Trophoblast cell (in vitro differentiated cells and primary cell): ENCODE measurements at regions not wholly inside any gene's neighbourhood (a gene's known extent, or its start where the extent isn't known, plus 50 kb on each side); places are given as distances from the start of the nearest gene placed in this dataset.

Experiments used
- DNase-seq, 2 donors: peaks; one replicate each; pipeline ENCODE4 v3.0.0-alpha.2; 2016
- H2AFZ ChIP-seq: 2 replicates; pipeline ENCODE4 v1.6.1; 2013; ENCODE audit warnings: low read length, moderate library complexity, mild to moderate bottlenecking; ENCODE audit not compliant: insufficient read depth, poor library complexity
- H2AK5ac ChIP-seq: 2 replicates; pipeline ENCODE4 v1.6.1; 2013; ENCODE audit warnings: mild to moderate bottlenecking, low read length
- H2BK120ac ChIP-seq: 2 replicates; pipeline ENCODE4 v1.6.1; 2013; ENCODE audit warnings: low read length, mild to moderate bottlenecking, moderate library complexity; ENCODE audit not compliant: insufficient read depth, poor library complexity
- H2BK12ac ChIP-seq: 2 replicates; pipeline ENCODE4 v1.6.1; 2013; ENCODE audit warnings: mild to moderate bottlenecking, low read length, moderate library complexity
- H2BK5ac ChIP-seq: 2 replicates; pipeline ENCODE4 v1.6.1; 2013; ENCODE audit warnings: low read length, low read depth, moderate library complexity, mild to moderate bottlenecking; ENCODE audit not compliant: poor library complexity
- H3K14ac ChIP-seq: 2 replicates; pipeline ENCODE4 v1.6.1; 2013; ENCODE audit warnings: mild to moderate bottlenecking, low read length
- H3K18ac ChIP-seq: 2 replicates; pipeline ENCODE4 v1.6.1; 2013; ENCODE audit warnings: mild to moderate bottlenecking, low read length
- H3K23ac ChIP-seq: 2 replicates; pipeline ENCODE4 v1.6.1; 2013; ENCODE audit warnings: low read length
- H3K27ac ChIP-seq: 2 replicates; pipeline ENCODE4 v1.5.1; 2013; ENCODE audit warnings: low read depth, mild to moderate bottlenecking, inconsistent platforms, low read length, moderate library complexity
- H3K27me3 ChIP-seq: 2 replicates; pipeline ENCODE4 v1.6.1; 2013; ENCODE audit warnings: inconsistent platforms, mild to moderate bottlenecking, low read length, moderate library complexity; ENCODE audit not compliant: insufficient read depth
- H3K36me3 ChIP-seq, 2 experiments: 1 replicate in 1 of 2; 2 replicates in 1 of 2; pipeline ENCODE4 v1.6.1; 2013; ENCODE audit warnings: low read length in 2 of 2, mild to moderate bottlenecking in 2 of 2, moderate library complexity in 1 of 2; ENCODE audit not compliant: insufficient read depth in 2 of 2, control insufficient read depth in 1 of 2
- H3K4ac ChIP-seq: 2 replicates; pipeline ENCODE4 v1.6.1; 2013; ENCODE audit warnings: low read depth, mild to moderate bottlenecking, low read length, moderate library complexity
- H3K4me1 ChIP-seq, 2 experiments: 1 replicate in 1 of 2; 2 replicates in 1 of 2; pipeline ENCODE4 v1.6.1; 2013; ENCODE audit warnings: low read length in 2 of 2, mild to moderate bottlenecking in 2 of 2, moderate library complexity in 1 of 2; ENCODE audit not compliant: insufficient read depth in 2 of 2, control insufficient read depth in 1 of 2
- H3K4me2 ChIP-seq: 2 replicates; pipeline ENCODE4 v1.6.1; 2013; ENCODE audit warnings: inconsistent platforms, mild to moderate bottlenecking, low read length, moderate library complexity
- H3K4me3 ChIP-seq: 2 replicates; pipeline ENCODE4 v1.5.1; 2013; ENCODE audit warnings: mild to moderate bottlenecking, low read depth, low read length, inconsistent platforms
- H3K79me1 ChIP-seq: one replicate; pipeline ENCODE4 v1.6.1; 2013; ENCODE audit warnings: low read length
- H3K79me2 ChIP-seq: 2 replicates; pipeline ENCODE4 v1.6.1; 2013; ENCODE audit warnings: low read length, mild to moderate bottlenecking; ENCODE audit not compliant: control insufficient read depth, insufficient read depth, poor library complexity
- H3K9ac ChIP-seq: 2 replicates; pipeline ENCODE4 v1.6.1; 2013; ENCODE audit warnings: mild to moderate bottlenecking, low read length
- H3K9me3 ChIP-seq: 2 replicates; pipeline ENCODE4 v1.6.1; 2013; ENCODE audit warnings: low read depth, mild to moderate bottlenecking, control low read depth, inconsistent platforms, low read length; ENCODE audit not compliant: insufficient read depth
- H4K12ac ChIP-seq: 2 replicates; pipeline ENCODE4 v1.6.1; 2013; ENCODE audit warnings: low read depth, mild to moderate bottlenecking, low read length, moderate library complexity
- H4K8ac ChIP-seq: 2 replicates; pipeline ENCODE4 v1.6.1; 2013; ENCODE audit warnings: low read depth, mild to moderate bottlenecking, low read length, moderate library complexity
- H4K91ac ChIP-seq: one replicate; pipeline ENCODE4 v1.6.1; 2013; ENCODE audit warnings: low read depth, mild to moderate bottlenecking, low read length, moderate library complexity
- WGBS: extraction: QIAGEN DNeasy Blood & Tissue Kit; methylation state at CpG from one replicate; pipeline ENCODE4 v1.1.7; 2013; ENCODE audit warnings: missing lambda C conversion rate; ENCODE audit not compliant: insufficient read length, insufficient coverage; ENCODE audit errors: extremely low coverage; 5-methylcytosine and 5-hydroxymethylcytosine counted together

GRCh38 chr5:38719916-38720315, 125.9 kb upstream of the OSMR start:
- DNase-seq, result peak; percentile 43 to 79
- no peak overlapping the region for H4K91ac ChIP-seq
- H3K14ac ChIP-seq, result no peak overlapping the region
- H2AFZ ChIP-seq, result no peak overlapping the region
- no peak overlapping the region for H4K8ac ChIP-seq
- no peak overlapping the region for H3K27ac ChIP-seq
- H3K27me3 ChIP-seq, result no peaks in the 10 kb centered on the region
- no peak overlapping the region for H3K4ac ChIP-seq
- H3K79me2 ChIP-seq, result no peaks in the 10 kb centered on the region
- no CpG with 5 or more reads among the region's 3 CpGs for WGBS
- H3K9ac ChIP-seq, result no peak overlapping the region
- no peak overlapping the region for H2BK12ac ChIP-seq
- H2AK5ac ChIP-seq, result no peak overlapping the region
- no peak overlapping the region for H4K12ac ChIP-seq
- no peak overlapping the region for H2BK120ac ChIP-seq
- H3K4me1 ChIP-seq, result no peaks in the 10 kb centered on the region
- no peaks in the 10 kb centered on the region for H3K36me3 ChIP-seq
- H3K9me3 ChIP-seq, result no peaks in the 10 kb centered on the region
- H3K18ac ChIP-seq, result no peak overlapping the region
- no peaks in the 10 kb centered on the region for H3K79me1 ChIP-seq
- no peak overlapping the region for H3K23ac ChIP-seq
- H2BK5ac ChIP-seq, result no peak overlapping the region
- no peak overlapping the region for H3K4me3 ChIP-seq
- no peak overlapping the region for H3K4me2 ChIP-seq

- Histone ChIP-seq H3K4ac (no peak overlapping the region), H3K4me2 (no peak overlapping the region), H4K12ac (no peak overlapping the region), H3K18ac (no peak overlapping the region), H3K9me3 (no peaks in the 10 kb centered on the region), H3K23ac (no peak overlapping the region), H4K91ac (no peak overlapping the region), H2AK5ac (no peak overlapping the region), H2BK12ac (no peak overlapping the region), H3K79me1 (no peaks in the 10 kb centered on the region), H2BK120ac (no peak overlapping the region), H3K9ac (no peak overlapping the region), H3K79me2 (no peaks in the 10 kb centered on the region), H3K14ac (no peak overlapping the region), H4K8ac (no peak overlapping the region), H3K36me3 (no peaks in the 10 kb centered on the region), H2AFZ (no peak overlapping the region), H3K27me3 (no peaks in the 10 kb centered on the region), H3K4me3 (no peak overlapping the region), H3K27ac (no peak overlapping the region), H2BK5ac (no peak overlapping the region), H3K4me1 (peaks cover 0 to 1% of the 10 kb centered on the region in 2 experiments)
- WGBS, result no CpG with 5 or more reads among the region's 6 CpGs
- DNase-seq, result no peak
These were observed 125.1 kb upstream of the OSMR start for GRCh38 chr5:38720554-38721361.

DNA sequence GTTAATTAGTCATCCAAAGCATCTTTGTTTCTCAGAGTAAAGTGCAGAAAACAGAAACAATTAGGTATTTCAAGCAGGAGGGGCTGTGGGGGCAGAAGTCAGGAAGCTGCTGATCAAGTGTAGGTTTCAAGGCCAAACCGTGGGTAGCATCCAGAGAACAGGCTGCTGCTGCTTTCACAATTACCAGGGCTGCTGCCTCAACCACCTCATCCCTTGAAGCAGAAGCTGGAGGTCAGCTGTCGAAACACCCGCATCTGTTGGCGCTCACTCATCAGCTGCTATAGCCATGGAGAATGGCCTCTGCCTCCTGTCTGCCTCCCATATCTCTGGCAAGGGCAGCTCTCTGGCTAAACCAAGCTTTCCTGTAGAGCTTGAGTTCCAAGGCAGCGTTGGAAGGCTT, 122.9 kb upstream of the OSMR start:
- H4K12ac ChIP-seq, result no peak overlapping the region
- peak; percentile 69 to 70 for DNase-seq
- H2BK5ac ChIP-seq, result no peak overlapping the region
- no peaks in the 10 kb centered on the region for H3K36me3 ChIP-seq
- H3K4me3 ChIP-seq, result no peak overlapping the region
- H3K4me1 ChIP-seq, result peaks cover 0 to 3% of the 10 kb centered on the region in 2 experiments
- H3K23ac ChIP-seq, result no peak overlapping the region
- no peak overlapping the region for H3K18ac ChIP-seq
- H2AK5ac ChIP-seq, result no peak overlapping the region
- no peaks in the 10 kb centered on the region for H3K9me3 ChIP-seq
- H3K4me2 ChIP-seq, result no peak overlapping the region
- WGBS, result no CpG with 5 or more reads among the region's 5 CpGs
- H3K79me2 ChIP-seq, result no peaks in the 10 kb centered on the region
- no peak overlapping the region for H4K91ac ChIP-seq
- H3K27me3 ChIP-seq, result no peaks in the 10 kb centered on the region
- no peak overlapping the region for H2BK12ac ChIP-seq
- no peak overlapping the region for H3K9ac ChIP-seq
- no peak overlapping the region for H2BK120ac ChIP-seq
- H4K8ac ChIP-seq, result no peak overlapping the region
- H3K4ac ChIP-seq, result no peak overlapping the region
- H3K27ac ChIP-seq, result no peak overlapping the region
- H3K79me1 ChIP-seq, result no peaks in the 10 kb centered on the region
- no peak overlapping the region for H3K14ac ChIP-seq
- no peak overlapping the region for H2AFZ ChIP-seq

- no peak overlapping the region for H2BK12ac ChIP-seq
- H2BK120ac ChIP-seq, result no peak overlapping the region
- H3K4me2 ChIP-seq, result no peak overlapping the region
- H2BK5ac ChIP-seq, result no peak overlapping the region
- no peak overlapping the region for H3K23ac ChIP-seq
- H3K27me3 ChIP-seq, result no peaks in the 10 kb centered on the region
- H3K79me1 ChIP-seq, result no peaks in the 10 kb centered on the region
- WGBS, result no CpG with 5 or more reads among the region's 4 CpGs
- no peak overlapping the region for H3K27ac ChIP-seq
- H2AK5ac ChIP-seq, result no peak overlapping the region
- H3K9me3 ChIP-seq, result no peaks in the 10 kb centered on the region
- no peak overlapping the region for H3K18ac ChIP-seq
- no peak overlapping the region for H2AFZ ChIP-seq
- H3K4me1 ChIP-seq, result peaks cover 0 to 3% of the 10 kb centered on the region in 2 experiments
- no peaks in the 10 kb centered on the region for H3K36me3 ChIP-seq
- no peak overlapping the region for H3K4ac ChIP-seq
- H3K79me2 ChIP-seq, result no peaks in the 10 kb centered on the region
- H3K14ac ChIP-seq, result no peak overlapping the region
- H4K12ac ChIP-seq, result no peak overlapping the region
- no peak overlapping the region for H4K91ac ChIP-seq
- H4K8ac ChIP-seq, result no peak overlapping the region
- no peak overlapping the region for H3K9ac ChIP-seq
- DNase-seq, result no peak
- no peak overlapping the region for H3K4me3 ChIP-seq
These were observed 122.4 kb upstream of the OSMR start for GRCh38 chr5:38723426-38723825.
